H9 (cell line): ENCODE measurements at regions not wholly inside any gene's neighbourhood (a gene's known extent, or its start where the extent isn't known, plus 50 kb on each side); places are given as distances from the start of the nearest gene placed in this dataset.

ENCODE experiments used
- DNase-seq: peaks from one replicate; pipeline ENCODE4 v3.0.0-alpha.2; 2017
- H2AFZ ChIP-seq: one replicate; pipeline ENCODE4 v1.6.1; 2013; ENCODE audit warnings: mild to moderate bottlenecking, low read length, control low read depth, moderate library complexity
- H2AK5ac ChIP-seq: 2 replicates; pipeline ENCODE4 v1.6.1; 2013; ENCODE audit warnings: low read length, control low read depth, mixed read lengths; ENCODE audit not compliant: insufficient read length
- H2BK120ac ChIP-seq: one replicate; pipeline ENCODE4 v1.6.1; 2013; ENCODE audit warnings: low read depth, mild to moderate bottlenecking, low read length, control low read depth, inconsistent platforms; ENCODE audit not compliant: poor library complexity, severe bottlenecking
- H2BK12ac ChIP-seq: 2 replicates; pipeline ENCODE4 v1.6.1; 2013; ENCODE audit warnings: low read length, control low read depth, mixed read lengths, low read depth; ENCODE audit not compliant: insufficient read length
- H2BK15ac ChIP-seq: 2 replicates; pipeline ENCODE4 v1.6.1; 2013; ENCODE audit warnings: low read depth, low read length, control low read depth
- H2BK20ac ChIP-seq: one replicate; pipeline ENCODE4 v1.6.1; 2013; ENCODE audit warnings: low read depth, mild to moderate bottlenecking, low read length, control low read depth, inconsistent platforms; ENCODE audit not compliant: poor library complexity, severe bottlenecking
- H2BK5ac ChIP-seq: 2 replicates; pipeline ENCODE4 v1.6.1; 2013; ENCODE audit warnings: low read length, control low read depth, mixed read lengths; ENCODE audit not compliant: insufficient read length
- H3K14ac ChIP-seq: 2 replicates; pipeline ENCODE4 v1.6.1; 2013; ENCODE audit warnings: low read length, control low read depth; ENCODE audit not compliant: insufficient read depth
- H3K18ac ChIP-seq: 2 replicates; pipeline ENCODE4 v1.6.1; 2013; ENCODE audit warnings: low read depth, mild to moderate bottlenecking, mixed read lengths, low read length, control low read depth; ENCODE audit not compliant: insufficient read length
- H3K23ac ChIP-seq: 2 replicates; pipeline ENCODE4 v1.6.1; 2013; ENCODE audit warnings: low read length, control low read depth, mixed read lengths, low read depth; ENCODE audit not compliant: insufficient read length
- H3K23me2 ChIP-seq: 2 replicates; pipeline ENCODE4 v1.6.1; 2013; ENCODE audit warnings: low read depth, mild to moderate bottlenecking, mixed read lengths, low read length, control low read depth; ENCODE audit not compliant: insufficient read length, poor library complexity, severe bottlenecking
- H3K27ac ChIP-seq: 2 replicates; pipeline ENCODE4 v1.5.1; 2013; ENCODE audit warnings: low read length, control low read depth, mixed read lengths, low read depth; ENCODE audit not compliant: insufficient read length
- H3K27me3 ChIP-seq: 2 replicates; pipeline ENCODE4 v1.6.1; 2013; ENCODE audit warnings: low read length, control low read depth, inconsistent platforms; ENCODE audit not compliant: insufficient read depth
- H3K4ac ChIP-seq: 2 replicates; pipeline ENCODE4 v1.6.1; 2013; ENCODE audit warnings: low read depth, mild to moderate bottlenecking, control low read depth, inconsistent platforms, low read length, moderate library complexity
- H3K4me1 ChIP-seq: 2 replicates; pipeline ENCODE4 v1.6.1; 2013; ENCODE audit warnings: low read length, control low read depth, inconsistent platforms; ENCODE audit not compliant: insufficient read depth
- H3K4me2 ChIP-seq: 2 replicates; pipeline ENCODE4 v1.6.1; 2013; ENCODE audit warnings: low read length, control low read depth, mixed read lengths; ENCODE audit not compliant: insufficient read length, insufficient read depth
- H3K56ac ChIP-seq: 2 replicates; pipeline ENCODE4 v1.6.1; 2013; ENCODE audit warnings: low read depth, mild to moderate bottlenecking, mixed read lengths, low read length, control low read depth; ENCODE audit not compliant: insufficient read length
- H3K79me1 ChIP-seq: 2 replicates; pipeline ENCODE4 v1.6.1; 2013; ENCODE audit warnings: low read depth, mild to moderate bottlenecking, moderate library complexity, low read length, control low read depth, inconsistent platforms; ENCODE audit not compliant: insufficient read depth, poor library complexity, severe bottlenecking
- H3K79me2 ChIP-seq: 2 replicates; pipeline ENCODE4 v1.6.1; 2013; ENCODE audit warnings: low read length, control low read depth, inconsistent platforms; ENCODE audit not compliant: insufficient read depth
- H3K9ac ChIP-seq: 2 replicates; pipeline ENCODE4 v1.6.1; 2013; ENCODE audit warnings: low read length, control low read depth, mixed read lengths; ENCODE audit not compliant: insufficient read length; ENCODE audit errors: extremely low read depth
- H3K9me3 ChIP-seq: one replicate; pipeline ENCODE4 v1.6.1; 2013; ENCODE audit warnings: low read depth, low read length, inconsistent platforms; ENCODE audit not compliant: control insufficient read depth
- H3T11ph ChIP-seq: one replicate; pipeline ENCODE4 v1.6.1; 2013; ENCODE audit warnings: mild to moderate bottlenecking, low read length, control low read depth, inconsistent platforms
- H4K20me1 ChIP-seq: one replicate; pipeline ENCODE4 v1.6.1; 2013; ENCODE audit not compliant: control insufficient read depth, insufficient read length, insufficient read depth
- H4K5ac ChIP-seq: 2 replicates; pipeline ENCODE4 v1.6.1; 2013; ENCODE audit warnings: low read depth, mild to moderate bottlenecking, mixed read lengths, low read length, control low read depth; ENCODE audit not compliant: insufficient read length
- H4K8ac ChIP-seq: replicated peaks from 2 replicates; pipeline ENCODE4 v1.6.1; 2013; ENCODE audit warnings: low read length, control low read depth, mixed read lengths, low read depth; ENCODE audit not compliant: insufficient read length
- H4K91ac ChIP-seq: 2 replicates; pipeline ENCODE4 v1.6.1; 2013; ENCODE audit warnings: low read depth, mild to moderate bottlenecking, moderate library complexity, mixed read lengths, low read length, control low read depth; ENCODE audit not compliant: insufficient read length
- H3K27ac Mint-ChIP-seq, 3 experiments: 2 replicates in 2 of 3; 3 replicates in 1 of 3; pipeline ENCODE4 v1.8.0; 2020 to 2021; ENCODE audit warnings: mixed read lengths in 3 of 3, mild to moderate bottlenecking in 1 of 3, moderate library complexity in 1 of 3
- H3K27me3 Mint-ChIP-seq: 2 replicates; pipeline ENCODE4 v1.8.0; 2021; ENCODE audit warnings: low read depth, mild to moderate bottlenecking, moderate library complexity, mixed read lengths
- H3K36me3 Mint-ChIP-seq, 3 experiments: 2 replicates in 2 of 3; 3 replicates in 1 of 3; pipeline ENCODE4 v1.8.0; 2020 to 2021; ENCODE audit warnings: low read depth in 3 of 3, mixed read lengths in 3 of 3; ENCODE audit not compliant: insufficient read depth in 1 of 3
- H3K4me1 Mint-ChIP-seq, 2 experiments: 2 replicates each; pipeline ENCODE4 v1.8.0; 2020; ENCODE audit warnings: mixed read lengths in 2 of 2
- H3K4me3 Mint-ChIP-seq, 2 experiments: 2 replicates in 1 of 2; 3 replicates in 1 of 2; pipeline ENCODE4 v1.8.0; 2020 to 2021; ENCODE audit warnings: mild to moderate bottlenecking in 2 of 2, mixed read lengths in 2 of 2, moderate library complexity in 1 of 2
- H3K9me3 Mint-ChIP-seq, 2 experiments: 2 replicates in 1 of 2; 3 replicates in 1 of 2; pipeline ENCODE4 v1.8.0; 2020; ENCODE audit warnings: mild to moderate bottlenecking in 2 of 2, mixed read lengths in 2 of 2, moderate library complexity in 1 of 2
- CTCF ChIP-seq: fragments of 200-600 bp; sonication (generic); conservative IDR thresholded peaks from 3 replicates; pipeline ENCODE4 v1.8.0; 2021; ENCODE audit warnings: antibody characterized with exemption, mild to moderate bottlenecking
- whole genome bisulfite sequencing: extraction: QIAGEN DNeasy Blood & Tissue Kit; methylation state at CpG from one replicate; pipeline ENCODE4 v1.1.7; 2013; ENCODE audit warnings: missing lambda C conversion rate, low lambda C conversion rate, mixed read lengths; ENCODE audit not compliant: insufficient read length; ENCODE audit errors: extremely low coverage; 5-methylcytosine and 5-hydroxymethylcytosine counted together

- Histone ChIP-seq H3K14ac (no peak overlapping the region), H4K5ac (no peak overlapping the region), H2BK20ac (no peak overlapping the region), H4K20me1 (no peaks in the 10 kb centered on the region), H3T11ph (no peak overlapping the region), H3K79me2 (no peaks in the 10 kb centered on the region), H3K9me3 (no peaks in the 10 kb centered on the region), H2BK5ac (no peak overlapping the region), H2BK120ac (no peak overlapping the region), H3K27me3 (no peaks in the 10 kb centered on the region), H2BK12ac (no peak overlapping the region), H3K18ac (no peak overlapping the region), H3K23ac (no peak overlapping the region), H3K79me1 (no peaks in the 10 kb centered on the region), H3K4me2 (no peak overlapping the region), H3K9ac (no peak overlapping the region), H2AFZ (no peak overlapping the region), H4K91ac (no peak overlapping the region), H3K27ac (no peak overlapping the region), H3K4ac (no peak overlapping the region), H4K8ac (no peak overlapping the region), H3K56ac (no peak overlapping the region), H2BK15ac (no peak overlapping the region), H3K4me1 (no peaks in the 10 kb centered on the region), H3K23me2 (no peaks in the 10 kb centered on the region), H2AK5ac (no peak overlapping the region)
- no peaks in the 10 kb centered on the region for H3K4me1 Mint-ChIP-seq
- DNase-seq, result no peak
- H3K27ac Mint-ChIP-seq, result no peak overlapping the region
- no peaks in the 10 kb centered on the region for H3K27me3 Mint-ChIP-seq
- H3K36me3 Mint-ChIP-seq, result no peaks in the 10 kb centered on the region
- TF ChIP-seq CTCF, result no peak
- no peak overlapping the region for H3K4me3 Mint-ChIP-seq
- H3K9me3 Mint-ChIP-seq, result no peaks in the 10 kb centered on the region; a peak in 1 of 5 replicates
- no CpG with 5 or more reads among the region's 9 CpGs for WGBS
These were observed 410.8 kb upstream of the ZNF804A start for GRCh38 chr2:184187421-184187971.
